GM06990 (cell line): ENCODE measurements at regions not wholly inside any gene's neighbourhood (a gene's known extent, or its start where the extent isn't known, plus 50 kb on each side); places are given as distances from the start of the nearest gene placed in this dataset.

Experiments
- DNase-seq: peaks from one replicate; pipeline ENCODE4 v3.0.0-alpha.2; 2011; ENCODE audit not compliant: insufficient read length; ENCODE audit errors: extremely low read depth
- H3K27me3 ChIP-seq: replicated peaks from 2 replicates; pipeline ENCODE4 v1.6.0; 2011; ENCODE audit warnings: low read length; ENCODE audit not compliant: control insufficient read depth, insufficient read depth
- H3K36me3 ChIP-seq: 2 replicates; pipeline ENCODE4 v1.5.1; 2011; ENCODE audit warnings: low read length; ENCODE audit not compliant: control insufficient read depth, insufficient read depth
- H3K4me3 ChIP-seq: replicated peaks from 2 replicates; pipeline ENCODE4 v1.5.1; 2011; ENCODE audit warnings: low read depth, mild to moderate bottlenecking, control low read depth, low read length
- TF ChIP-seq, protein P1 (sequence below): IDR thresholded peaks from 2 replicates; pipeline ENCODE4 v1.5.1; 2011; ENCODE audit warnings: low read length, control low read depth, mild to moderate bottlenecking, inconsistent platforms; ENCODE audit not compliant: insufficient read depth, poor library complexity, severe bottlenecking

DNA sequence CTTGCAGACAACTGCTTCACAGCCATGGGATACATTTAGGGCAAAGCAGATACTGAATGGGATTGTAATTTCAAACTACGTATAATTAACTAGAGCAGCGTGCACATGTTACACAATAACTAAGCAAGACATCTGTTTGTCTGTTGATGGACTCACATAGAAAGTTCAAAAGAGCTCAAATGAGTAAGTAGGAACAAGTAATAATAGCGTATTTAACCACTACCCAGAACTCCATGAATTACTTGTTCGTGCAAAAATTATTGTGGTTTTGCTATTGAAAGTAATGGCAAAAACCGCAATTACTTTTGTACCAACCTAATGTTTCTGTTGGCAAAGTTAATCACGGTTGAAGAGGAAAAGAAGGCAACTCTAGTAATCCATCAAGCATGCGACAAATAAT, 825.4 kb downstream of the PCDH18 start:
- DNase-seq, result no peak
- TF ChIP-seq, protein P1, sequence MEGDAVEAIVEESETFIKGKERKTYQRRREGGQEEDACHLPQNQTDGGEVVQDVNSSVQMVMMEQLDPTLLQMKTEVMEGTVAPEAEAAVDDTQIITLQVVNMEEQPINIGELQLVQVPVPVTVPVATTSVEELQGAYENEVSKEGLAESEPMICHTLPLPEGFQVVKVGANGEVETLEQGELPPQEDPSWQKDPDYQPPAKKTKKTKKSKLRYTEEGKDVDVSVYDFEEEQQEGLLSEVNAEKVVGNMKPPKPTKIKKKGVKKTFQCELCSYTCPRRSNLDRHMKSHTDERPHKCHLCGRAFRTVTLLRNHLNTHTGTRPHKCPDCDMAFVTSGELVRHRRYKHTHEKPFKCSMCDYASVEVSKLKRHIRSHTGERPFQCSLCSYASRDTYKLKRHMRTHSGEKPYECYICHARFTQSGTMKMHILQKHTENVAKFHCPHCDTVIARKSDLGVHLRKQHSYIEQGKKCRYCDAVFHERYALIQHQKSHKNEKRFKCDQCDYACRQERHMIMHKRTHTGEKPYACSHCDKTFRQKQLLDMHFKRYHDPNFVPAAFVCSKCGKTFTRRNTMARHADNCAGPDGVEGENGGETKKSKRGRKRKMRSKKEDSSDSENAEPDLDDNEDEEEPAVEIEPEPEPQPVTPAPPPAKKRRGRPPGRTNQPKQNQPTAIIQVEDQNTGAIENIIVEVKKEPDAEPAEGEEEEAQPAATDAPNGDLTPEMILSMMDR, result no peak
- Histone ChIP-seq H3K4me3 (no peak overlapping the region), H3K27me3 (no peaks in the 10 kb centered on the region), H3K36me3 (no peaks in the 10 kb centered on the region)

DNA sequence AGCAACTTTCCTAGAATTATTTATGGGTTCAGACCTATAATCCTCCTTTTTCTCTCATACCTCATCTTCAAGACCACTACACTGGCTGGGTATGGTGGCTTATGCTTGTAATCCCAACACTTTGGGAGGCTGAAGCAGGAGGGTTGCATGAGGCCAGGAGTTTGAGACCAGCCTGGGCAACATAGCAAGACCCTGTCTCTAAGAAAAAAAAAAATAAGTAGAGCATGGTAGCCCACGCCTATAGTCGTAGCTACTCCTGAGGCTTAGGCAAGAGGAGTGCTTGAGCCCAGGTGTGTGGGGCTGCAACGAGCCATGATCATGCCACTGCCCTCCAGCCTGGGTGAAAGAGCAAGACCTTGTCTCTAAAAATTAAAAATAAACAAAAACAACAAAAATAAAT, 832.4 kb downstream of the PCDH18 start:
- TF ChIP-seq, protein P1, result no peak
- Histone ChIP-seq H3K27me3 (no peaks in the 10 kb centered on the region), H3K4me3 (no peak overlapping the region), H3K36me3 (no peaks in the 10 kb centered on the region)
- DNase-seq, result no peak

DNA sequence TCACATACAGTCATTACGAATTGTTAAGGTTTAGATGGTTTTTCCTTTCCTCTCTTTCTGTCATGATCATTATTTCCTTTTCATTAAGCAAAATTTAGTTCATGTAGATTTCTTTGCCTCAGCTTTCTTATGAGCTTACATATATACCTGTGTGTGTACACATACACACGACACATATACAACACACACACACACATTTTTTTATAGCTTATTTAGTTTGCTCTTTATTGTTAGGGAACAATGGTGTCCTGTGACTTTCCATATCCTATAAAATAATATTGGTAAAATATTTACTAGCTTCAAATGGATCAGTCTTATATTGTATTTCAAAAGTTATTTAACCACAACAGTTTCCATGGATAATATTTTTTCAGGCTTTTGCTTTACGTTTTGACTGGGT, 840.7 kb downstream of the PCDH18 start:
- H3K27me3 ChIP-seq, result no peaks in the 10 kb centered on the region
- no peak for DNase-seq
- H3K4me3 ChIP-seq, result no peak overlapping the region
- TF ChIP-seq, protein P1, result no peak
- no peaks in the 10 kb centered on the region for H3K36me3 ChIP-seq

DNA sequence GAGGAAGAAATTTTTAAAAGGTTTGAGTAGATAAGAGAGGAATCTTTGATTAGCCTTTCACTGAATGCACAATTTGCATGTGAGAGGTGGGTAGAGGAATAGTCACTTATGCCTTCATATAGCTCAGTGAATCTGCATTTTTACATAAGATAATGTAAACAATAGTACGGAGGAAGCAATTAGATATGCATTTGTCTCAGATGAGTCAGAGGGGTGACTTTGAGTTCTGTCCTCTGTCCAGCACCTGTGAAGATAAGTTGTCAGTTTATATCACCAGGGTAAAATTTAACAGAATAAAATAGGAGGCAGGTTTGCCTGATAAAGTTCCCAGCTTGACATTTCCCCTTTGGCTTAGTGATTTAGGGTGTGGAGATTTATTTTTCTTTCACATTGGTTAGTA, 841.9 kb downstream of the PCDH18 start:
- TF ChIP-seq, protein P1, result no peak
- no peaks in the 10 kb centered on the region for H3K27me3 ChIP-seq
- no peak for DNase-seq
- no peak overlapping the region for H3K4me3 ChIP-seq
- no peaks in the 10 kb centered on the region for H3K36me3 ChIP-seq

DNA sequence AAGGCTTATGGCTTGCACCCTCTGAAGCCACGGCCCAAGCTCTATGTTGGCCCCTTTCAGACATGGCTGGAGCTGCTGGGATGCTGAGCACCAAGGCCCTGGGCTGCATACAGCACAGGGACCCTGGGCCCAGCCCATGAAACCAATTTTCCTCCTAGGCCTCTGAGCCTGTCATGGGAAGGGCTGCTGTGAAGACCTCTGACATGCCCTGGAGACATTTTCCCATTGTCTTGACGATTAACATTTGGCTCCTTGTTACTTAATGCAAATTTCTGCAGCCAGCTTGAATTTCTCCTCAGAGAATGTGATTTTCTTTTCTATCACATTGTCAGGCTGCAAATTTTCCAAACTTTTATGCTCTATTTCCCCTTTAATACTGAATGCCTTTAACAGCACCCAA, 844.7 kb downstream of the PCDH18 start:
- no peaks in the 10 kb centered on the region for H3K36me3 ChIP-seq
- H3K27me3 ChIP-seq, result no peaks in the 10 kb centered on the region
- TF ChIP-seq, protein P1, result no peak

DNA sequence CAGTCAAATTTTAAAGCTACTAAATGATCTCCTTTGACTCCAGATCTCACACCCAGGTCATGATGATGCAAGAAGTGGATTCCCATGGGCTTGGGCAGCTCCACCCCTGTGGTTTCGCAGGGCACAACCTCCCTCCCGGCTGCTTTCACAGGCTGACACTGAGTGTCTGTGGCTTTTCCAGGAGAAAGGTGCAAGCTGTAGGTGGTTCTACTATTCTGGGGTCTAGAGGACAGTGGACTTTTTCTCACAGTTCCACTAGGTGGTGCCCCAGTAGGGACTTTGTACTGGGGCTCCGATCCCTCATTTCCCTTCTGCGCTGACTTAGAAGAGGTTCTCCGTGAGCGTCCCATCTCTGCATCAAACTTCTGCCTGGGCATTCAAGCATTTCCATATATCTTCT, 845.2 kb downstream of the PCDH18 start:
- no peaks in the 10 kb centered on the region for H3K36me3 ChIP-seq
- no peak overlapping the region for H3K4me3 ChIP-seq
- TF ChIP-seq, protein P1, result no peak
- DNase-seq, result no peak
- no peaks in the 10 kb centered on the region for H3K27me3 ChIP-seq

More for the DNA sequence above, 844.7 kb downstream of the PCDH18 start:
- DNase-seq, result no peak
- H3K4me3 ChIP-seq, result no peak overlapping the region
